GM20431 (cell line): ENCODE measurements at regions not wholly inside any gene's neighbourhood (a gene's known extent, or its start where the extent isn't known, plus 50 kb on each side); places are given as distances from the start of the nearest gene placed in this dataset.
"Not testable (repeated sequence)": the region's sequence is repeated elsewhere in the genome, so short reads cannot be mapped to it uniquely, and the experiment has no call there.

Experiments used
- in situ Hi-C: fragments of 300-500 bp; cut with MseI, MboI; formaldehyde crosslinking; loops from one replicate; pipeline ENCODE4 v1.15.0; 2020; ENCODE audit warnings: low sequenced_read_pairs; ENCODE audit not compliant: unreplicated experiment

GRCh38 chr10:55601690-55602478, 759.2 kb downstream of the ZWINT start:
- in situ Hi-C loops = not testable (repeated sequence)

- in situ Hi-C loops = no loop called here
These were observed 750.6 kb upstream of the PCDH15 start for GRCh38 chr10:55551603-55552002.

- in situ Hi-C loops = no loop called here
These were observed 749.2 kb upstream of the PCDH15 start for GRCh38 chr10:55550236-55550635.

- in situ Hi-C loops = not testable (repeated sequence)
These were observed 736.5 kb upstream of the PCDH15 start for GRCh38 chr10:55537497-55537896.

GRCh38 chr10:55519264-55519663, 718.2 kb upstream of the PCDH15 start:
- in situ Hi-C loops = no loop called here

GRCh38 chr10:55518416-55518815, 717.4 kb upstream of the PCDH15 start:
- in situ Hi-C loops = not testable (repeated sequence)

- in situ Hi-C loops = no loop called here
These were observed 708.1 kb upstream of the PCDH15 start for GRCh38 chr10:55509168-55509567.

- in situ Hi-C loops = no loop called here
These were observed 700.0 kb upstream of the PCDH15 start for GRCh38 chr10:55500931-55501559.

- in situ Hi-C loops = no loop called here
These were observed 697.0 kb upstream of the PCDH15 start for GRCh38 chr10:55497893-55498499.

- in situ Hi-C loops = no loop called here
These were observed 694.5 kb upstream of the PCDH15 start for GRCh38 chr10:55495555-55495954.

- in situ Hi-C loops = no loop called here
These were observed 690.7 kb upstream of the PCDH15 start for GRCh38 chr10:55491712-55492111.

GRCh38 chr10:55485827-55486226, 684.8 kb upstream of the PCDH15 start:
- in situ Hi-C loops = no loop called here

- in situ Hi-C loops = no loop called here
These were observed 675.1 kb upstream of the PCDH15 start for GRCh38 chr10:55476129-55476528.

GRCh38 chr10:55474258-55474657, 673.2 kb upstream of the PCDH15 start:
- in situ Hi-C loops = no loop called here

GRCh38 chr10:55470840-55471239, 669.8 kb upstream of the PCDH15 start:
- in situ Hi-C loops = no loop called here

GRCh38 chr10:55466806-55467504, 665.9 kb upstream of the PCDH15 start:
- in situ Hi-C loops = no loop called here

- in situ Hi-C loops = no loop called here
These were observed 663.1 kb upstream of the PCDH15 start for GRCh38 chr10:55464083-55464482.

- in situ Hi-C loops = no loop called here
These were observed 659.0 kb upstream of the PCDH15 start for GRCh38 chr10:55460008-55460407.

GRCh38 chr10:55449981-55450380, 649.0 kb upstream of the PCDH15 start:
- in situ Hi-C loops = no loop called here

GRCh38 chr10:55446441-55447002, 645.5 kb upstream of the PCDH15 start:
- in situ Hi-C loops = no loop called here
